Astrocyte of the spinal cord (primary cell): ENCODE measurements at regions not wholly inside any gene's neighbourhood (a gene's known extent, or its start where the extent isn't known, plus 50 kb on each side); places are given as distances from the start of the nearest gene placed in this dataset.

Experiments
- DNase-seq: peaks from one replicate; pipeline ENCODE4 v3.0.0; 2011; ENCODE audit warnings: low read depth, low spot score
- H3K4me3 ChIP-seq: 2 replicates; pipeline ENCODE4 v1.5.1; 2011; ENCODE audit warnings: low read depth, mild to moderate bottlenecking, low read length, moderate library complexity
- in situ Hi-C: cut with HindIII; loops from 2 replicates; pipeline ENCODE4 v1.10.0; 2017; ENCODE audit warnings: low sequenced_read_pairs
- TF ChIP-seq, protein P1 (sequence below): IDR thresholded peaks from 2 replicates; pipeline ENCODE4 v1.5.1; 2012; ENCODE audit warnings: low read depth, mild to moderate bottlenecking, low read length, inconsistent platforms

DNA sequence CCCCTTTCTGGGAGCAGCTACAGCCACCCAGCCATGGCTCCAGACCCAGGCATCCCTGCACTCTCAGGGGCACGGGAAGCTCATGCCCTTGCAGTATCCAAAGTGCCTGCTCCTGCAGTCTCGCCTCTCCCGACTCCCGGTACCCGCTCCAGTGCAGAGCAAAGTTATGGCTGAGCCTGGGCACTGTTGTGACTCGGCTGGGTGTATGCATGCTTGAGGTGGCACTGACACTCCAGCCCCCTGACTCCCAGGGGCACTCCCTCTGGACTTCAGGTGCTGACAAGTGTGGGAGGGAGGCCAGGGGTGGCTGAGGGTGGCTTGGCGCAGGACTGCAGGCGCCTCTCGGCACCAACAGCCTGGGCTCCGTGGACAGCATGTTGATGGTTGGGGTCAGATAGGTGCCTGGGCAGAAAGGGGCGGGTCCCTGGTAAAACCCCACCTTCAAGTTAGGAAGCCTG is 580.1 kb upstream of the ADGRL2 start:
- no peak overlapping the region for H3K4me3 ChIP-seq
- in situ Hi-C loops: no loop called here
- TF ChIP-seq, protein P1, sequence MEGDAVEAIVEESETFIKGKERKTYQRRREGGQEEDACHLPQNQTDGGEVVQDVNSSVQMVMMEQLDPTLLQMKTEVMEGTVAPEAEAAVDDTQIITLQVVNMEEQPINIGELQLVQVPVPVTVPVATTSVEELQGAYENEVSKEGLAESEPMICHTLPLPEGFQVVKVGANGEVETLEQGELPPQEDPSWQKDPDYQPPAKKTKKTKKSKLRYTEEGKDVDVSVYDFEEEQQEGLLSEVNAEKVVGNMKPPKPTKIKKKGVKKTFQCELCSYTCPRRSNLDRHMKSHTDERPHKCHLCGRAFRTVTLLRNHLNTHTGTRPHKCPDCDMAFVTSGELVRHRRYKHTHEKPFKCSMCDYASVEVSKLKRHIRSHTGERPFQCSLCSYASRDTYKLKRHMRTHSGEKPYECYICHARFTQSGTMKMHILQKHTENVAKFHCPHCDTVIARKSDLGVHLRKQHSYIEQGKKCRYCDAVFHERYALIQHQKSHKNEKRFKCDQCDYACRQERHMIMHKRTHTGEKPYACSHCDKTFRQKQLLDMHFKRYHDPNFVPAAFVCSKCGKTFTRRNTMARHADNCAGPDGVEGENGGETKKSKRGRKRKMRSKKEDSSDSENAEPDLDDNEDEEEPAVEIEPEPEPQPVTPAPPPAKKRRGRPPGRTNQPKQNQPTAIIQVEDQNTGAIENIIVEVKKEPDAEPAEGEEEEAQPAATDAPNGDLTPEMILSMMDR: no peak
- no peak for DNase-seq

DNA sequence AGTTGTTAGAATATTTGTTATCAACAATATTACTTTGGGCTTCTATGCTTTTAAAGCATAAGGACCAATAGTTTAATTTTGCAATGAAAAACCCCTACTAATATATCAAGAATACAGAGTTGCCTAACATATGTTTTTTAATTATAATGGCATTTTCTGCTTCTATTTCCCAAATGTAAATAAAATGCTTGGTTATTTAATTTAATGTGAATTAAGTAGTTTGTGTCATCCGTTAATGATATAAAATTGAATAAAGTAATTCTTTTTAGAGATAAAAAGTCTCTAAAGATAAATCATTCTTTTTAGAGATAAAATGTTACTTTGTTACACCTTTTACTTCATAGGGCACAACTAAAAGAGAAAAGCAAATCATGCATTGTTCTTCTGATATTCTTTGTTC is 583.7 kb upstream of the ADGRL2 start:
- TF ChIP-seq, protein P1: no peak
- no peak overlapping the region for H3K4me3 ChIP-seq
- in situ Hi-C loops: no loop called here
- DNase-seq: no peak

DNA sequence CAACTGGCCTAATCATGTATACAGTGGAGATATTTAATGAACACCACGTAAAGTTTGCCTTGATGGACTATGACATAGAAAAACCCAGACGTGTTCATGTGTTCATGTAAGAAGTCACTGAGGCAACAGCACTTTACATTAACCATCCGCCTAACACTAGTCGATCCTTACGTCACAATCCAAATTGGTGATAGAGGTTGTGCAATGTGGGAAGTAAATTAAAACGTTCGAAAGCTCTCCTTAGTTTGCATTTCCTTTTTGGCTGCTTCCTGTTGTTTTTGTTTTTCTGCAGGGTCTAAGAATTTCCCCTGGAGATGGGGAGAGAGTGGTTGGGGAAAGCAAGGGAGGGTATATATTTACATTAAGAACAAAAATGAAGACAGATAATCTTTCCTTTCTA is 587.5 kb upstream of the ADGRL2 start:
- no peak overlapping the region for H3K4me3 ChIP-seq
- DNase-seq: no peak
- TF ChIP-seq, protein P1: no peak
- in situ Hi-C loops: no loop called here

DNA sequence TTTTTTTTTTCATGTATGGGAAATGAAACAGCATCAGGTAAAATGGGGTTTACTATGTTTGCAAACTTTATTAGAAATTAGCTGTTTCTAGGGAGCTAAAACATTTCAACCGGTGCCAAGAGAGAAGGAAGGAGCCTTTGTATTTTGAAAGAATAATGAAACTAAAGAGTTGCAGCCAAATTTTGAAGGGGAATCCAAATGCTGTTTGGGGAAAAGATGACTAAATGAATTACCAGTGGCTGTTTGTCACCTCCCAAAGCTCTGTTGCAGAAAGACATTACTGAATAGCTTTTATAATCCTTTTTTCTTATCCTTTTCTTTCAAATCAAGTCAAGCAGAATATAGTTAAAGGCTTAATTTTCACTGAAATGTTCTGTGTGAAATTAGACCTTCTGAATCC is 591.3 kb upstream of the ADGRL2 start:
- no peak for DNase-seq
- TF ChIP-seq, protein P1: no peak
- in situ Hi-C loops: no loop called here
- H3K4me3 ChIP-seq: no peak overlapping the region

DNA sequence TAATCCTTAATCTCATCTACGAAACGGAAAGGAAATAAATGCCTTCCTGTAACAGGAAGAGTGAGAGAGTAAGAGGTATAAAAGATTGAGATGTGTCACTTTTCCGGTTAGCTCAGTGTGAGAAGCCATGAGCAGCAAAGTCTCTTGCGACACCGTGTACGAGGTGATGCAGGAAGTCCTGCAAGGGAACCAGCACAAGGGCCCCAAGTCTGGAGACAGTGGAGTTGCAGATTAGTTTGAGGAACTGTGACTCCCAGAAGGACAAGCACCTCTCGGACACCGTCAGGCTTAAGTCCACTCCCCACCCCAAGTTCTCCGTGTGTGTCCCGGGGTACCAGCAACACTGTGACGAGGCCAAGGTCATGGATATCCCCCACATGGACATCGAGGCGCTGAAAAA is 592.3 kb upstream of the ADGRL2 start:
- DNase-seq: no peak
- in situ Hi-C loops: no loop called here
- H3K4me3 ChIP-seq: no peak overlapping the region
- TF ChIP-seq, protein P1: no peak

DNA sequence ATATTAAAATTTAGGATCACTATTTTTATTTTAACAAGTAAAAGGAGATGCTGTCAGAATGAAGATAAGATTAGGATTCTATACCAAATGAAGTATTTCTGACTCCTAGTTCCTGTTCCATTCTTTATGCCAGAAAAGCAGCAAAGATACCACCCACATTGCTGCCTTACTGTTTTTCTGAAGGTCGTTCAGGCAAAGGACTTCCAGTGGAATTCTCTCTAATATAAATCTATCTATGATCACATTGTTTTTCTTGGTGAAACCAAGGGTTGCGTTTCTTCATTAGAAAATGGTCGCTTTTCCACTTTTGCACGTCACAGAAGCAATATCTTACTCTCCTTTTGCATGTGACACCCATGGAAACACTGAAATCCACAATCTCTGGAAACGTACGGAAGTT is 594.8 kb upstream of the ADGRL2 start:
- no peak for DNase-seq
- in situ Hi-C loops: no loop called here
- no peak overlapping the region for H3K4me3 ChIP-seq
- TF ChIP-seq, protein P1: no peak

DNA sequence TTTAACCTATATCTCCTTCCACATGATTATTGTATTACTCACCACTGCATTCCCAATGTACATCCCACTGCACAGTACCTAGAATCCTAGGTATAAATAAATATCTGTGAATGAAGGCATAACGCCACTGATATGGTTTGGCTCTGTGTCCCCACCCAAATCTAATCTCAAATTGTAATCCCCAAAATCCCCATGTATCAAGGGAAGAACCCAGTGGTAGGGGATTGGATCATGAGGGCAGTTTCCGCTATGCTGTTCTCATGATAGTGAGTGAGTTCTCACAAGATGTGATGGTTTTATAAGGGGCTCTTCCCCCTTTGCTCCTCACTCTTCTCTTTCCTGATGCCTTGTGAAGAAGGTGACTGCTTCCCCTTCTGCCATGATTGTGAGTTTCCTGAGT is 599.0 kb upstream of the ADGRL2 start:
- no peak overlapping the region for H3K4me3 ChIP-seq
- no peak for DNase-seq
- TF ChIP-seq, protein P1: no peak
- in situ Hi-C loops: no loop called here
